ENCODE measurements at regions not wholly inside any gene's neighbourhood (a gene's known extent, or its start where the extent isn't known, plus 50 kb on each side); places are given as distances from the start of the nearest gene placed in this dataset.

- TF ChIP-seq CTCF (IDR thresholded peaks at IDR 0.05 in 8 of 11, conservative IDR thresholded peaks at IDR 0.05 in 3 of 11), result no peak
- TF ChIP-seq POLR2AphosphoS5 (IDR thresholded peaks at IDR 0.05), result no peak
These were observed 337.8 kb downstream of the DEPDC1B start for GRCh38 chr5:60362158-60362557.

All from spleen (tissue), 7 donors.